ENCODE measurements at regions not wholly inside any gene's neighbourhood (a gene's known extent, or its start where the extent isn't known, plus 50 kb on each side); places are given as distances from the start of the nearest gene placed in this dataset.

DNA sequence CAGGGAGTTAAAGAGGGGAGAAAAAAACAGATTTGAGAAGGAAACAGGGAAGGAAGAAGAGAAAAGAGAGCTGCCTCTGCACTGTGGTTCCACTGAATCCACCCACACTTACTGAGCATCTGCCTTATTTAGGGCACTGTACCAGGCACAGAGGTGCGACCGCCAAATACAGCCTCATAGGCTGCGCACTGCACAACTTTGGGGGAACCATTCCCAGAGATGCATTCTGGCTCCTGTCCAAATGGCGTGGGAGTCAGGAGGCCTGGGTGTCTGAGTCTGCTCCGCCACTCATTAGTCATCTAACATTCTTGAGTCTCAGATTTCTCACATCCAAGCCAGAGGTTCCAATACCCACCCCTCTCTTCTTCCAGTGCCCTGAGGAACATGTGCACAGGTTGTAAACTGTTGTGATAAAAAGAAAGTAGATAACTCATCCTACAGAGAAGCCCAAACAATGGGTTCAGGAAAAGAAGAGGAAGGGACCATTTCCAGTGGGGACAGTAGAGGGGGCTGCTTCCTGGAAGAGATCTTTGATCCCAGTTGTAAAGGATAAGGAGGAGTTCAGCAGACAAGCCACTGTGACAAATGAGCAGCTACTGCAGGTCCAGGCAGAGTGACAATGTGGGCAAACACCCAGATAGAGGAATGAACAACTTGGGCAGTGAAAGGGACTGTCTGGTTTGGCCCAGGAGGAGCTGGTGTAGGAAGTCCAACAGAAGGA lies 254.6 kb downstream of the UACA start:
- TF ChIP-seq CTCF (IDR thresholded peaks at IDR 0.05) (no peak), POLR2A (IDR thresholded peaks at IDR 0.05) (no peak)
